ENCODE measurements at regions not wholly inside any gene's neighbourhood (a gene's known extent, or its start where the extent isn't known, plus 50 kb on each side); places are given as distances from the start of the nearest gene placed in this dataset.

DNA sequence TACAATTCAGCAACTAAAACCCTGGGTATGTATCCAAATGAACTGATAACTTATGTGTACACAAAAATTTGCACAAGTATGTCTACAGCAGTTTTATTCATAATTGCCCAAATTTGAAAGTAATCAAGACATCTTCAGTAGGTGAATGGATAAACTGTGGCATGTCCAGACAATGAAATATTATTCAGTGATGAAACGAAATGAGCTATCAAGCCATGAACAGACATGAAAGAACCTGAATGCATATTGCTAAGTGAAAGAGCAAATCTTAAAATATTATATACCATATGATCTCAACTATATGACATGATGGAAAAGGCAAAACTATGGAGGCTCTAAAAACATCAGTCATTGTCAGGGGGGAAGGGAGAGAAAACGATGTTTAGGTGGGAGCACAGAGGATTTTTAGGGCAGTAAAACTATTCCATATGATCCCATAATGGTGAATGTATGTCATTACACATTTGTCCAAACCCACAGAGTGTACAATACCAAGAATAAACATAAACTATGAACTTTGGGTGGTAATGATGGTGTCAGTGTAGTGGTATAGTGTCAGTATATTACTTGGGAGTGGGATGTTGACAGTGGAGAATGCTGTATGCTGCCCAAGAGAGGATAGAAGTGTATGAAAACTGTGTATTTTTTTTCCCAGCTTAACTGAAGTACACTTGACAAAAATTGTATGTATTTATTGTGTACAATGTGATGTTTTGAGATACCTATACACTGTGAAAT lies 92.8 kb upstream of the PPP2R5A start:
- no peak for DNase-seq

DNA sequence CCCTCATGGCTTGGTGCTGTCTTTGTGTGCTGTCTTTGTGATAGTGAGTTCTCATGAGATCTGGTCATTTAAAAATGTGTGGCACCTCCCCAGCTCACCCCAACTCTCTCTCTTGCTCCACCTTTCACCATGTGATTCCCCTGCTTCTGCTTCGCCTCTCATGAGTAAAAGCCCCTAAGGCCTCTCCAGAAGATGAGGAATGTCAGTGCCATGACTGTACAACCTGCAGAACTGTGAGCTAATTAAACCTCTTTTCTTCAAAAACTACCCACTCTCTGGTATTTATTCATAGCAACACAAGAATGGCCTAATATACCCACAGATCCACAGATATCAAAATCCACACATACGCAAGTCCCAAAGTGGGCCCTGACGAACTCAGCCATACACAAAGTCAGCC lies 88.9 kb upstream of the PPP2R5A start:
- DNase-seq, result no peak

DNA sequence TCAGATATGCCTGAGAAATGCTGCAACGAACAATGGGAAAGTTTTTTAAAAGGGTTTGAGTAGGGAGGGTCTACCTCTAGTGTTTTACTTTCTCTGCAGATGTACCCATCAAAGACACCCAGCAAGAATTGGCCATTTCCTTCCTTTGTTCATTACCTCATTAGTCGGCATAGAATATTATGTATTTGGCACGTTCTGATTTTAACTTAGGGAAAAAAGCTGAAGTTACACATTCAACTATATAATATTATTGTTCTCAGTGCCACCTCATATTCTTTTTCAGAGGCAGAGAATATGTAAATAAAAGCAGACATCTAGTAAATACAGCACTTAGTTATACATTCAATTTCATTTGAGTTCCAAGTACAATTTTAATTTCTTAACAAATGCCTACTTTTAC lies 83.7 kb upstream of the PPP2R5A start:
- DNase-seq, result no peak

DNA sequence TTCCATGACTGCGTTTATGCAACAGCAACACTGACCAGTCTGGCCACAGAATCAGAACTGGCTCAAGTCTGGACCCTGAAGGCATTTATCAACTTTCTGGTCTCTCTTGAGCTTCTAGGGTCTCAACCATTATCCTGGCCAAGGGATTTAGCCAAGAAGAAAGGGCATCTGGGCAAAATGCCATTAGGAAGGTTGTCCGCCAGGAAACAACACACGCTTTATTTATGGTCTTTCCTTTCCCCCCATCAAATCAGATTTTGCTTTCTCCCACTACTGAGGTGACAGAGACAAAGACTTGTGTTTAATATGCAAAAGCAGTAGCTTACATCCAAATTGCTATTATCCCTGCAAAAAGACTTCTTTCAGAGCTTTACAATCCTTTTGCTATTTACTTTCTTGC lies 81.6 kb upstream of the PPP2R5A start:
- no peak for DNase-seq

DNA sequence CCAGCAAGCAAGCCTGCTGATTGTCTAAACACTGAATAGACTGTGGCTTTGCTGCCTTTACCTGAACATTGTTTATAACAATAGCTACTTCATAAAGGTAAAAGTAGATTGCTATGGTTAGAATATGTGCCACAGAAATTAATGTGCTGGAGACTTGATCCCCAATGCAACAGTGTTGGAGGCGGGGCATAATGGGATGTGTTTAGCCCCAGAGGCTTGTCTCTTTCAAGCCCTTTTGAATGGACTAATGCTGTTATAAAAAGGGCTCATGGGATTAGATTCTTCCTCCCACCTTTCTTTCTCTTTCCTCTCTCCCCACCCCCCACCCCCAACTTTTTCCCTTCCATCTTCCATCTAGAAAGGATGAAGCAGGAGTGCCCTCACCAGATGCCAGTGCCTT lies 80.2 kb upstream of the PPP2R5A start:
- no peak for DNase-seq

DNA sequence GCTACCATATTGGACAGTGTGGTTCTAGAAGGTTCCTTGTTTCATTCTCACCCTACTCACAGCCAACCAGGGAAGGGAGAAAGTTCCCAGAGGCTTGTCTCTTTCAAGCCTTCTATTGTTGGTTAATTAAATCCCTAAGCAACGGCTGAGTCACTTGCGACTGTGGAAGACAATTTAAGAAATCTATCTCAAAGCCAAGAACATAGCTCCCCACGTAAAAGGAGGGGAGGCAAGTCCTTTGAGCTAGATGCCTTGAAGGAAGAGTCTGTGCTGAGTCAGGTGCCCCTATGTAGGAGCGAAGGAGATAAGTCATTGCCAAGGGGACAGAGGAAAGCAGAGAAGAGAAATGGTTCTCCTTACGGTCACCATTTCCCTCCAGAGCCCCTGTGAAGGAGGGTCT lies 79.4 kb upstream of the PPP2R5A start:
- DNase-seq, result no peak

DNA sequence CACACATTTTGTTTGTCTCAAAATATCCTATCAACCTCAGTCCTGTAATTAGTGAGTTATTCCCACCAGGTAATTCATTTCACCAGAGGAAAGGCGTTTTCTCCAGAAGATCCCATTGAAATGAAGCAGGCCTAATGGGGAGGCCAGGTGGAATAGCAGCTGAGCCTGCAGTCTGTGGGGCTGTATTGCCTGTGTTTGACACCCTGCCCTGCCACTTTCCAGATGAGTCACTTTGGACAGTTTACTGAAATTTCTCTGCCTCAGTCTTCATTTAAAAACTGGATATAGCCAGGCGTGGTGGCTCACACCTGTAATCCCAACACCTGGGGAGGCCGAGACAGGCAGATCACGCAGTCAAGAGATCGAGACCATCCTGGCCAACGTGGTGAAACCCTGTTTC lies 78.1 kb upstream of the PPP2R5A start:
- no peak for DNase-seq

DNA sequence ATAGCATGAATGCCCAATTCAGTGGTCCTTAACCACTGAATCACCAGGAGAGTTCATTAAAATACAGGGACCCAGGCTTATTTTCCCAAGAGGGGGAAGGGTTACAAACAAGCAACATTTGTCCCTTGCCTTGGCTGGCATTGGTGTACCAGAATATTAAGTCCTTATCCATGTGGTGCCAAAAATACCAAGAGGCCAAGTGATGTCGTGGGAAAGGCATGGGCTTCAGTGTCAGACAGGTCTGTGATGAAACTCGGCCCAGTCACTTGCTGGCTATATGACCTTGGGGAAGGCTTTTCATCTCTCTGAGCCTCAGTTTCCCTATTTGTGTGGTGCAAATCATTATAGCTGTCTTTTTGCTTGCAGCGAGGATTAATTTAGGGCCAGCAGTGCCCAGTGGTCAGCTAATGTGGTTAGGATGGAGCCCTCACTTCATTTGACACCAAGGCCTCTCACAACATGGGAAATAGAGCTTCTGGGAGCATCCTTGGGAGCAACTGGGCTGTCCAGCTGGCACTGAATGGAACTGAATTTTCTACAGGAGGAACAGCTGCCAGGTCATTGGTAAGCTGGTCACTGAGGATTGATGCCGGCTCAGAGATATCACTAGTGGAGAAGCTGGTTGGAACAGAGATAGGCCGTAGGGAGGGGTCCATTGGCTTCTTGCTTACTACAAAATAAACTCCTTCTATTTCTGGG lies 77.2 kb upstream of the PPP2R5A start:
- DNase-seq, result no peak

DNA sequence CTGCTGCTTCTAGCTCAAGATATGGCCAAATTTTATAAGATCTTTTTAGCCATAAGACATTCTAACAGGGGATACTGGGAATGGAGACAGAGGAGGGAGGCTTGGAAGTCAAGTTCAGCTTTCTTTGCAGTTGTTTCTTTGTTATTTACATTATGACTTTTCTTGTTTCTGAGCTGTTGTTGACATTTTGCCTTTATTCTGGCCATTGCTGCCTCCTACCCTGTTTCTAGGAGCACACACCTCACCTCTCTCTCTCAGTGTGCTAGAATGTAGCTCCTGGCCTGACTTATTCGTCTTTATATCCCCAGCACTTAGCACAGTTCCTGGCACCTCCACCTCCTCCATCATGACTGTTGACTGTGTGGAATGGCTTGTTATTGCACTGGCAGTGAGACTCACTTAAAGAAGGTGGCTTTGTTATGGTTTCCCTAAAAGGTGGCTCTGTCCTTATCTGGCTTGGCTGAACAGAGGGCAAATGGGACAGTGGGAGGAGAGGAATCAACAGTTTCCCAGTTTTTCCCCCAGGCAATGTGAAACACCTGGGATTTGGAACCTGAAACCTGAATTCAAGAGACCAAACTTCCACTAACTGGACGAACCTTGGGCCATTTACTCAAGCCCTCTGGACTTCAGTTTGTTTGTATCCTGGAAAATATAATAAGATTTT lies 76.1 kb upstream of the PPP2R5A start:
- DNase-seq, result no peak

DNA sequence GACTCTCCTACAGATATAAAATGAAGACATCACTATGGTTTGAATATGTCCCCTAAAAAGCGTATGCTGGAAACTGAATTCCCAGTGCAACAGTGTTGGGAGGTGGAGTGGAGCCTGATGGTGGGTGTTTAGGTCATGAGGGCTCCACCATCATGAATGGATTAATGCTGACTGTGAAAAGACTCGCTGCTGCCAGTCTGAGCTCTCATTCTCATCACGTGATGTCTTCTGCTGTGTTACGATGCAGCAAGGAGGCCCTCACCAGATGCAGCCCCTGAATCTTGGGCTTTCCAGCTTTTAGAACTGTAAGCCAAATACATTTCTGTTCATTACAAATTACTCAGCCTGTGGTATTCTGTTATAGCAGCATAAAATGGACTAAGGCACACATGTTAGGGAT lies 73.8 kb upstream of the PPP2R5A start:
- no peak for DNase-seq

DNA sequence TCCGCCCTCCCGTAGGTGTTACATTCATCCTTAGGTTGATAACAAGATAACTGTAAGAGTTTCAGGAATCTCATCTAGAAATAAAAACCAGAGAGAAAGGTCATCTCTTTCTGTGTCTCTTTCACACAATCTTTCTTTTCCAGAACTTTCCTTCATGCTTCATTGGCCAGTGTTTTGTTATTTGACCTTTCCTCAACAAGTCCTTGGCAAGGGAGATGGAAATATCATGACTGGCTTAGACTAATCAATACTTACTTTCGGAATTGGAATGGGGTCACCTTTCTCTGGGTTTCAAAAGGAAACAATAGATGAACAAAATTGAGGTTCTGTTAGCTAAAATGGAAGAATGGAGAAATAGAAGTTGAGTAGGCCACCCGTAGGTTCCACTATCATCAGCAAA lies 72.9 kb upstream of the PPP2R5A start:
- DNase-seq, result no peak

DNA sequence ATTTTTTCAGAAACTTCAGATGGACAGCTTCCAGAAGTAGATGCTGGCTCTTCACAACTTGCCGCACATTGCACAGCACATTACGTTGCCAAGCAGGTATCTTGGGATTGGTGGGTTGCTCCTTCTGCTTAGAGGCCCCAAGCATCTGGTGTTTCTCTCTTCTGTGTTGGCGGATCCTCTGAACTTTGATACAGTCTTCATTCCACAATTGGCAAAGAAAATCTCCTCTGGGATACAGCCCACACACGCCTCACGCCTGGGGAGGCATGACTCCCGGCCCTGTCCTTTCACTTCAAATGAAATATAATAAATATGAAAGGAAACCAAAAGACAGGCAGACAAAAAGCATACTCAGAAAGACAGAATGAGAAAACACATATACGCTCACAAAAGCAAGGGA lies 72.3 kb upstream of the PPP2R5A start:
- no peak for DNase-seq

DNA sequence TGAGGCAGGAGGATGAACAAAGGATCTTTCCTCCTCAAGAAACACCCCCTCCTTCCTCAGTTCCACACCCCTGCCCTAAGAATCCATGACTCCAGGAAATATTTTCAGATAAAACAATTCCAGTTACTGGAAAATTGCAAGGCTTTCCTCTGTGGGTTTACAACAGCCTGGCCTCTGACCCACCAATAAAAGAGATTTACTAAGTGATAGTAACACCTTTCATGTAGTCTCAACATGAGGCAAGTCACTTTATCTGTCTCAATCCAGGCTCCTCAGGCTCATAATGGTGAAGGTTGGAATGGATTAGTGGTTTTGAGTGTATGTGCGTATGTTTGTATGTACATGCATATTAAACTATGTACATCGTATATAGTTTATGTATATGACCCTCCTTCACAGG lies 71.4 kb upstream of the PPP2R5A start:
- no peak for DNase-seq

DNA sequence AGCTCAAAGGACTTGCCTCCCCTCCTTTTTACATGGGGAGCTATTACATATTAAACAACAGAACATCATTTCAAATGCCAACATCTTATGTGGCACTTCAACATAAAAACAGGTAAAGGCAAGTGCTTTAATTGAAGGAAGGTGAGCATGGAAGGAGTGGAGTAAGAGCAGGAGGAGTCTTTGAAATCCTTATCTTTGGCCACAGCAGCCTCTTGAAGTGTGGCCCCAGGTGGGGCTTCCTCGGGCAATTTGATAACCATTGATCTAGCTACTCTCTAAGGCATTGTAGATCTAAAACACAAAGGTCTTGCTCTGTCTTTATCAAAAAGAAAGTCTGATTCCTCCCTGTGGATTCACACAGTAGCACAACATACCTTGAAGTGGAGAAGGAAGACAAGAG lies 70.9 kb upstream of the PPP2R5A start:
- DNase-seq, result no peak

DNA sequence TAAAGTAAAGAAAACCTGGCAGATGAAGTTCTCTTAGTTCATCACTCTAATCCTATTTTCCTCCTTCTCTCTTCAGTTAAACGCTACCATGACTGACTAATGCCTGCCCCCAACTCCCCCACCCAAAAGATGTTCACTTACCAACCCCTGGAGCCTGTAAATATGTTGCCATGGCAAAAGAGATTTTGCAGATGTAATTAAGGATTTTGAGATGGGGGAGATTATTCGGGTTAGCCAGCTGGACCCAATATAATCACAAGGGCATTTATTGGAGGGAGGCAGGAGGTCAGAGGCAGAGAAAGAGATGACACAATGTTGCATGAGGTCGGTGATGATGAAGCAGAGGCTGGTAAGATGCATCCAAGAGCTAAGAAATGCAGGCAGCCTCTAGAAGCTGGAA lies 69.3 kb upstream of the PPP2R5A start:
- no peak for DNase-seq

DNA sequence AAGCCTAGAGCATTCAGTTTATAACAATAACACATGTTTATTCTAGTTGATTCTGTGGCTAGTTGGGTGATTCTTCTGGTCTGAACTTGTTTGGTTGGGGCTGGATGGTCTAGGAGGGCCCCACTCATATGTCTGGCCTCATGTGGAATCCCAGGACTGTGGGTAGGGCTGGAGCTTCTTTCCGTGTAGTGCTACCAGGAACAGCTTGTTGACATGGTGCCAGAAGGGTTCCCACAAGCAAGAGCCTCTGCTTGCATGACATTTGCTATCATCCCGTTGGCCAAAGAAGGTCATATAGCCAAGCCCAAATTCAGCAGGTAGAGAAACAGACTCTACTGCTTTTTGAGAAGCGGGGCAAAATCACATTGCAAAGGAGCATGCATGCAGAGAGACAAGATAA lies 67.6 kb upstream of the PPP2R5A start:
- no peak for DNase-seq

DNA sequence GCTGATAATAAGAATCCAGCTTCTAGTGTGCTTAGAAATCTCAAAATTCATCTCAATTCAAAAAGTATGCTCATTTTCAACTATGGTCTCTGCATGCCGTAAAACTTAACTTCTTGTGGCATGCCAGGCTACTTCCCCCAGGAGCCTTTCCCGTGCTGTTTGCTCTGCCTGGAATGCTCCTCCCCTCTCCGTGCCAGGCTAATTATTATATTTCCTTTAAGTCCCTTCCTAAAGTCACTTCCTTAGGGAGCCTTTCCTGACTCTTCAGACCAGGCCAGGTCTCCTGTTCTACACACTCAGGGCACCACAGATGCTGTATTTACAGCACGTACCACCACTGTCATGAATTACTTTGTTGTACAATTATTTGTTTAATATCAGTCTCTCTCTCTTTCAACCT lies 67.1 kb upstream of the PPP2R5A start:
- DNase-seq, result no peak

DNA sequence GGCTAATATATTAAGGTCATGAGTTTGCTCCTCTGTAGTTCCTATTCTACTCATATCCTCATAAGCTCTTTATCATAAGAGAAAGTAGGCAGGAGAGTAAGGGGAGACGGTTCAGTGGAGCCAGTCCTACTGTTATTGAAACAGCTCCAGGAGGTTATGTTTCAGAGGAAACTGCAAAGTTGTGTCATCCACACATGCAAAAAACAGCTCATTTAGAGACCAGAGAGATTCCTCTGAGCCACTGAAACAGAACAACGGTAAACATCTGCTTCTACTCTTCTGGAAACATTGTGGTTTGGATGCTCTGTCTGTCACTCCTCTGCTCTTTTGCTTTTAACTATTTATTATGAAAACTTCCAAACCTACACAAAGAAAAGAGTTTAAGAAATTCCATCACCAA lies 66.3 kb upstream of the PPP2R5A start:
- DNase-seq, result no peak

DNA sequence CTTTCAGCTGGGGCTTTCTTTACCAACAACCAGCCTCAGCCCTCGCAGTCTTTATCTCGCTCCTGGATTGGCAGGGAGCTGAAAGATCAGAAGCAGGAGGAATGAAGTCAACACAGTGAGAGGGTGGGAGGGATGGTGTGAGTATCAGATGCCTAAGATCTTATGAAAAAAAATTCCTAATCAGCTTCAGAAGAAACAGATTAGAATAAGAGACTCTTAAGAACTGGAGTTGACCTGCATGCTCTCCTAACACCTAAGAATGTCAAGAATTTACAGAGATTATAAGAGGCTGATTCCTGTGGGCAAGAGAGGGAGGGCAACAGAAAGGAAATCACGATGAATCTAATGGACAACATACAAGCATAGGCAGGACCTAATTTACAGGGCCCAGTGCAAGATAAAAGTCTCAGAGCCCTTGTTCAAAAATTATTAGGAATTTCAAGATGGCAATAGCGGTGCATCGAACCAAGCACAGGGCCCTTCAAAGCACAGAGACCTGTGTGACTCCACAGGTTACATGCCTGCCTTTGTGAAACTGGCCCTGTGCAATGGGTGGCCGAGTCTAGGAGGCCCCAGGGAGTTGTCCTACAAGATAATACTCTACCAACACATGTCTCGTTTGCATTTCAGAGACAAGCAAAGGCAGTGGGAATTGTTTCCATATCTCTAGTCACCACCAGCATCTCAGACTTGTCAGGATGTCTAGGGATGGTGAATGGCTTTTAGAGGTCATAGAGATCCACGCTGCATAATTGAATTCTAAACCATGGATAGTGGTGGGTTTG lies 65.3 kb upstream of the PPP2R5A start:
- DNase-seq, result no peak

DNA sequence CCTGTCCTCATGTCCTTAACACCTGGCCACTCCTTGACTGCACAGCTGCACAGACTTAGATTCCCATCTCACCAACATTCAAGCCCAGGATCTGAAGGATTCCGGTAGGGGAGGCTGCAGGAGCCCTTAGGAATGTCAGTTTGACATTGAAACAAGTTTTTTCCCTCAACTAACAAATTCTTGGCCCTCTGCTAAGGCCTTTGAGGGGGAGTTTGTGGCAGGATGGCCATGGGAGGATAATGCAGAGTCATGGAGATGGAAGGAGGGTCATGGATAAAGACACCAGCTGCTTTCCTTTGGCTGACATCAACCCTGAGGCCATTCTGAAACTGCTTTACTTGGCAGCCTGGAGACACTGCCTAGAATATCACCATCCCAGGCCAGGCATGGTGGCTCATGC lies 63.4 kb upstream of the PPP2R5A start:
- no peak for DNase-seq

DNA sequence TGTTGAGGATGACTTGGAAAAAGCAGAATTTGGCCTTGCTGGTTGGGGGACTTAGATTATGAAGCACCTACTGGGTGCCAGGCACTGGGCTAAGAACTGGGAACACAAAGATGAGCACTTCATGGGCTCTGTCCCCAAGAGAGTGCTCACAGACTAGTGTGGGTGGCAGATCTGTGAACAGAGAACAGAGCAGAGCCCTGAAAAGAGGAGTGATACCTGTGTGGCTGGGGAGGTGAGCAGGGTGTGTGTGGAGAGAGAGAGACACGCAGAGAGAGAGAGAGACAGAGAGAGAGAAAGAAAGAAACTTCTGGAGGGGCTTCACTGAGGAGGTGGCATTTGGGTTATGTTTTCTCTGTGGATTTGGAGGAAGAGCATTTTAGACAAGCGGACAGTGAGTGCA lies 61.1 kb upstream of the PPP2R5A start:
- DNase-seq, result no peak

DNA sequence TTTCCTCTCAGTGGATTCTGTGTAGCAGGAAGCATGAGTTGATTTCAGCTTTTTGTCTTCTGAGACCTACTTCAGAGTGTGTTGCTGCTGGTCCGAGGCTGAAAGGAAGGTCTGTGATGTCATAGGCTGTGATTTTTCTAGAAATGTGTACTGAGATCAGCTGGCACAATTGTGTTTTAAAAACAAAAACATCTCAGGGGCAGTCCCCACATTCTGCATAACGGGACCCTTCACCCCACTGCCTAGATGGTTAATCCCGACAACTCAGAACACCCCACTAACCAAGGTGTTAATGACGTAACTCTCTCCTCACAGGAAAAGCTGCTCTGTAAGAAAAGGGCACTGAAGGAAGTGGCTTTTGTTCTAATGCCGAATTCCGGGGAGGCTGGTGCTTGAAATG lies 59.8 kb upstream of the PPP2R5A start:
- DNase-seq, result no peak

DNA sequence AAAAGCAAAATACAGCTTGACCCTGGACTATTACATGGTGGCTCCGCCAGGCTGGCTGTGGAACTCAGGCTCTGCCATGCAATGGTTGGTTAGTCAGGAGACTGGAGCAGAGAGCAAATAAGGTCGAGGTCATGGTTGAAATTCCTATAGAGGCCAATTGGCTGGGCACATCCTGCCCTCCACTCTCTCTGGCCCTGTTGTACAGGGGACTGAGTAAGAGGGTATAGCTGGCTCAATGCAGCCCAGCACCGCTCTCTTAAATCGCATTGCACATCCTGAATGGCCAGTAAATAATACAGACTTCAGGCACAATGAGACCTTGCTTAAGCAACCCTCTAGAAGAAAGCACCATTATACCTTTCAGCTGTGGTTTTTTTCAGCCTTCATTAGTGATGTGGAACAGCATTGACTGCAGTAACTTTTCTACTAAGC lies 59.3 kb upstream of the PPP2R5A start:
- no peak for DNase-seq

DNA sequence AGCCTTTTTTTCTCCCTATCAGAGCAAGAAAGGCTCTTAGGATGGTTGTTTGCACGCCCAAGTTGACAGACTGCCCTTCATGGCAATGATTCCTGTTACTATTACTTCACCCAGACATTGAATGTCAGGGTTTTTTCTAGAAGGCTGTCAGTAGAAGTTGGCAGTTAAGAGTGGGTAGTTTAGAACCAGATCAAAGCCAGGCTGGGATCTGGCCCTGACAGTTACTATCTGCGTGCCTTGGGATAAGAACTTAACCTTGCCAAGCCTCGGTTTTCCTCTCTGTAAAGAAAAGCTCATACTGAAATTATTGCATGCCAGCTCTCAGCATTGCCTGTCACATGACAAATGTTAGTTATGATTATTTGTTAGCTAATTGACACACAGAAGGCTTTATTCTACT lies 58.7 kb upstream of the PPP2R5A start:
- no peak for DNase-seq

Measured in NCI-H1436 treated with DMSO at 0.1 percent for 48 hours (cell line).